NCI-H146 treated with DMSO at 0.1 percent for 48 hours (cell line): ENCODE measurements at regions not wholly inside any gene's neighbourhood (a gene's known extent, or its start where the extent isn't known, plus 50 kb on each side); places are given as distances from the start of the nearest gene placed in this dataset.

ENCODE experiments used
- DNase-seq: peaks from one replicate; lab custom pipeline; 2025; ENCODE audit not compliant: unreplicated experiment; lab: John Stamatoyannopoulos, UW

DNA sequence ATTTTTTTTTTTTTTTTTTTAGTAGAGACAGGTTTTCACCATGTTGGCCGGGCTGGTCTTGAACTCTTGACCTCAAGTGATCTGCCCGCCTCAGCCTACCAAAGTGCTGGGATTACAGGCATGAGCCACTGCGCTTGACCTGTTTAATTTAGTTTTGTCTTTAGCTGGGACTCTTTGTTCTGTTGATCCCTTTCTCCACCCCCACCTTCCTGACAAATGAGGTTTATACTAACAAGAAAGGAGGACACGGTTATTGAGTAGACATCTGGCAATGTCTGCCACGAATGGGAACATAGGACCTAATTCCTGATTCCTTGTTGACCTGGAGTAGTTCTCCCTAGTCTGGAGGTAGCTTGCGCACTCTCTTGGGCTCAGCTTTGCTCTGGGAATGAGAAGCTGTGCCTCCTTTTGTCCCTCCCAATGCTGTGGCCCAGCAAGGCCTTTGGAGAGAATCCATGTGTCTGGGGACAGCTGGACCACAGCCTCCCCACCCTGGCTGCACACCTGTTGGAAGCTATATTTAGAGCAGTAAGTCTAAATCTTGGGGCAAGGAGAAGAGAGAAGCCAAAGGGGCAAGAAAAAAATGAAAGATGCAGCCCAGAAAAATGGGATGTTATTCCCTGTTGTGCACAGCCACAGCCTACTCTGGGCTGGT lies 53.2 kb upstream of the ADPGK start:
- DNase-seq: no peak

DNA sequence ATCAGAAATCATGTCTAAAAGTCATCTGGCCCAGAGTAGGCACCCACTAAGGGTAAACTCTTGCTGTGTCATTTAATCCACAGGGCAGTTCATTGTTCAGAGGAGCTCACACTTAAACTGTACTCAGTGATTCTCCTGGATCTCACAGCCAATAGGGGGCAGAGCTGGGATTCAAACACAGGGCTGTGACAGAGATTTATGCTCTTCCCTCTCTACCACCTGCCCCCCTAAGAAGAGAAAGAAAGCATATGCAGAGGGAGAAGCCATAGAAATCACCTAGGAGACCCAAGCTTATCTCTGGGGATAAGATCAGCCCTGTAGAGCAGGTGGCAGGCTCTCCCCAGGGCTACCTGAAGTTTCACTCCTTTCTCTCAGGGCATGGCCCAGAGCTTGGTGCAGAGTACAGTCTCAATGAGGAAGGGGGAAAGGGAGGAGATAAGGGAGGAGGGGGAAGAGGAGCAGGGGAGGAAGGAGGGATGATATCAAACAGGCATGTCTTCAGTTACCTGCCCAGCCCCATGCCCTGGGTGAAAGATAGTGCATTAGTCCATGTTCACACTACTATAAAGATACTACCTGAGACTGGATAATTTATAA lies 51.8 kb upstream of the ADPGK start:
- no peak for DNase-seq

DNA sequence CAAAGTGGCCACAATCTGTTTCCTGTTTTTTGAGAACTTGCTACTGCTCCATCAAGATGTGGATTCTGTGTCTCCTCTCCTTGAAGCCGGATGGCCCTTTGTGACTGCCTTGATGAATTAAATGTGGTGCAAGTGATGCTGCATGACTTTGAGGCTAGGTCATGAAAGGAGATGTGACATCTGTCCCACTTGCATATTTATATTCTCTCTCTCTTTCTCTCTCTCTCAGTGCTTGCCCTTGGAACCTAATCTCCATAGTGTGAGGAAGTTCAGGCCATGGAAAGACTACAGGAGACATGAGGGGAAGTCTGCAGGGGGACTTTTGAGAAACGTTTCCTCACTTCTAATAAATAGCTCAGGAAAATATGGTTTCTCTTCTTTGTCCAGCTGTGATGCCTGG lies 50.0 kb upstream of the ADPGK start:
- no peak for DNase-seq
